DND-41 (cell line): ENCODE measurements at regions not wholly inside any gene's neighbourhood (a gene's known extent, or its start where the extent isn't known, plus 50 kb on each side); places are given as distances from the start of the nearest gene placed in this dataset.

Experiments
- CTCF ChIP-seq: IDR thresholded peaks from 2 replicates; pipeline ENCODE4 v1.5.1; 2012; ENCODE audit warnings: borderline replicate concordance, low read length, moderate library complexity, mild to moderate bottlenecking; ENCODE audit not compliant: poor library complexity, severe bottlenecking; ENCODE audit errors: extremely low read depth
- EZH2 ChIP-seq: IDR thresholded peaks from 3 replicates; pipeline ENCODE4 v1.6.1; 2012; ENCODE audit warnings: borderline replicate concordance, low read depth, mild to moderate bottlenecking, moderate library complexity, low read length, inconsistent platforms; ENCODE audit not compliant: severe bottlenecking

DNA sequence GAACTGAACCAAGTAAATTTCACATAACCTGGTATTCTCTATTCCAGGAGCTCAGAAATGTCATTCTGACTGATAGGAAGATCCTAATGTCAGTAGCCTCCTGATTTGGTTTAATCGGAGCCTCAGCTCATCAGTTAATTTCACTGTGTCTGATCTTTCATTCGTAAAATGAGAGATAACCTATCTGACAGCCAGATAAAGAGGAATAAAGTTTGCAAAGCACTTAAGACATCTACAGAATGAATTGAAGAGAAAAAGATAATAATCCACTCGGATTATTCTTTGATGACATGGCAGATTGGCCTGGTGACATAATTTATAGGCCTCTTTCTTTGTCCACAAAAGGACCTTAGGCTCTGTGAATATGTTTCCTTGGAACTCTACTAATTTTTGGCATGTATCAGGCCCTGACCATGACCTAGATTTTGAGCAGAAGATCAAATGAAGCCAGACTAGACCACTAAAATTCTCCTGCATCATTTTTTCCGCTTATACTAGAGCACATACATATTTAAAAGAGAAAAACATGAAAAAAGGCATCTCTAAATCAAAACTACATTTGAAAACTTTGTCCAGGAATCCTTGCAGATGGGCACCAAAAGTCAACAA lies 312.4 kb downstream of the MTX2 start:
- TF ChIP-seq CTCF (no peak), EZH2 (no peak)
